HG03097 (cell line): ENCODE measurements at regions not wholly inside any gene's neighbourhood (a gene's known extent, or its start where the extent isn't known, plus 50 kb on each side); places are given as distances from the start of the nearest gene placed in this dataset.

ENCODE experiments used
- ATAC-seq: cut with Tn5 transposase; IDR thresholded peaks from one replicate; pipeline ENCODE4 v1.9.1; 2021; ENCODE audit not compliant: unreplicated experiment, low FRiP score

DNA sequence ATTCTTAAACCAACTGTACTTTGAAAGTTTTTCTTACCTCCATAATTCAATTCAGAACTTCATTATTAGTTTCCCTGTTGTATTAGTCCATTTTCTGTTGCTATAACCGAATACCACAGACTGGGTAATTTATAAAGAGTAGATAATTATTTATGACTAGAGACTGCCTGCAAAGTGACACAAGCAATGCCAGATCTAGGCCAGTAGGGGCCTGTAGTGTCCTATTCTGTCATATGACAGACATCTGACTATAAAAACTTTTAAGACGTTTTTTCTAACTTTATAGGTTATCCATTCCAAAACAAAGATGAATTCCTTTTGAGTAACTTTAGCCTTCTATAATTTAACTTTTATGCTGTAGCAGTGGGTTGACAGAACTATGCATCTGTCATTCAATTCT lies 2783.8 kb downstream of the PCDH9 start:
- no peak for ATAC-seq

DNA sequence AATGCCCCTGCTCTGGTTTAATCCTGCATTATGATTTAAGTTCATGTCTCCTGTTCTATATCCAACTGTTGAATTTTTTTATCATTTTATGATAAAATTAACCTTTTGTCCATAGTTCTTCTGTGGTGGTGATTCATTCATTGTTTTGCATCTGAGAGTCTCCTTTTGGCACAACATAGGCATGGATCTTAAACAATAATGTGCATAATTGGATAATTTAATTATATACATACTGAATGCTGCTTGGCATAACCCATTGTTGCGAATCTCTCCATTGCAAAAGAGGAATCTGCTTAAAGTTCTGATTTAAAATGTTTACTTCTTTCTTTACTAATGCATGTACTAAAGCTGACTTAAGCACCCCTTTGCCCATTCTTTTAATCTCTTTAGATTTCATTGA lies 2788.4 kb downstream of the PCDH9 start:
- ATAC-seq = no peak

DNA sequence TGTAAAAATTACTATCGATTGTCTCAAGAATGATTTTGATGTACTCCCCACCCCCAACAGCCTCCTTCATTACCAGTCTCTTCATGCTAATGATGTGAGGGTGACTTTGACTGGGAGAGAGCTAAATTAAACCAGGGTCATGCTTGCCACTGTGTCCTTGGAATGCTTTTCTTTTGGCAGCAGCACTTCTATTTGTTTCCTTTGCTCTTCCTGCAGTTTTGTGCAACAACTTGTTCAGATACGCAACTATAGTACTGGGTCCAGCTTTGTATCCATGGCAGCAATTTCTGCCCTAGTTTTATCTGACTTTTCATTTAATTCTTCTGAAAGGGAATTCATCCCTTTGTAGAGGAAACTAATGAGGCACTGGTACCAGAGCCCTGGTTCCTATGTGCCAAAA lies 2792.1 kb downstream of the PCDH9 start:
- ATAC-seq = no peak

DNA sequence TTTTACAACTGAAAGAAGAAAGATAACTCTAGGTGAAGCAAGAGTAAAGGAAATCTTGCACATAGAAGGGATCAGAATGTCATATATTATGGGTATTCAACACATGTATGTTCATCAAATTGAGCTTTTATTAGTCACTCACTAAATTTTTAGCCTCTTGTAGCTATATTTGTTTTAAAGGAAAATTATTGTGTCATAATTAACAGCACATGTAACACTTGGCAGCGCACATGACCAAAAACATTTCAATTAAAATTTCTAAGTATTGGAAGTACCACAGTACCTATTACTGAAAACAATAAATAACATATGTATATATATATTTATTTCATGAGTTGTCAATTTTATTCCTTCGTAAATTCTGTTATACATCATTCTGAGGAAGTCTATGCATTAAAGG lies 2800.4 kb downstream of the PCDH9 start:
- ATAC-seq = no peak

DNA sequence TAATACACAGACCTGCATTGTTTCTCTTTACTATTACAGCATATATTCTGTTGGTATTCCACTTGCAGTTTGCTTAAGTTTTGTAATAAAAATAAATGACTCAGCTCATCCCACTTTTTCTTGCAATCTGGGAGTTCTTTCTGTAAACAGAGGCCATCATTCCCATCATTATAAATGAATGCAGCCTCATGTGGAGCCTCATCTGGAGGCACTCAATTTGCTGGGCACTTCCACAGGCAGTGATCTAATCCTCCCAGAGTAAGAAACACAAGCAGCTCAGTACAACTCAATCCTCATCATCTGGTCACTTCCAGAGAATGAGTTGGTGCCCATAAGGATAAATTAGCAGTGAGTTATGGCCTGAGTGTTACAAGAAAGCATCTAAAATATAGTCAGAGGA lies 2801.9 kb downstream of the PCDH9 start:
- ATAC-seq = no peak

DNA sequence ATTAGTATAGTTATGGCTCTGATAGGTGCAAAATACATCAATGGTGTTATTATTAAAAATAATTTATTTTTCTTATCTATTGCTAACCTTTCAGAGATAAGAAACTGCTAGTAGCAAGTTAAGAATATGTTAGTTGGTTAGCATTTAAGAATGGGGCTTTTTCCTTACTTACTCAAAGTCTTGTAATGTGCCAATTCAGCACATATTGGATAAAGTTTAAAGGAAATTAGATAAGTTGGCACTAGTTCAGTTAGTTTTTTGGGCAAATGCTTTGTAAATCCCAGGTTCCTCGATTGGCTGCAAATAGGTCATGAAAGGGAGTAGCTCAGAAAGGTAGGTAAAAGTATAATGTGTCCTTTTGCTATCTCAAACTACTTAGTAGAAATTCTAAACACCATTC lies 2806.7 kb downstream of the PCDH9 start:
- ATAC-seq = no peak

DNA sequence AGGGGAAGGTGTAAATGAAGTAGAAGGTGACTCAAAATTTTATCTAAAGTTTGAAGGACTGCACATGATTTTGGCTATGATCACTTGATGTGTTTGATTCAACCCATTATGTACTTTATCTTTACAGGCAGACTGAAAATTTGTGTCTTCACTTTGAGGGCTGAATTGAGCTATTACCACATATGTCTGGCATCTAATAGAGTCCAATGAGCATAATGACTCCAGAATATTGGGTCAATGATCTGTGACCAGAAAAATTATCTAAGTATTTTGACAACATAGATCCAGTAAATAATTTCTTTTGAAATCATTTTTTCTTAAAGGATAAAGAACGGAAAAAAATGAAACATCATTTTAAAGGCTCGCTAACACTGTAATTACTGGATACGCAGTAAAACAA lies 2810.0 kb downstream of the PCDH9 start:
- no peak for ATAC-seq

DNA sequence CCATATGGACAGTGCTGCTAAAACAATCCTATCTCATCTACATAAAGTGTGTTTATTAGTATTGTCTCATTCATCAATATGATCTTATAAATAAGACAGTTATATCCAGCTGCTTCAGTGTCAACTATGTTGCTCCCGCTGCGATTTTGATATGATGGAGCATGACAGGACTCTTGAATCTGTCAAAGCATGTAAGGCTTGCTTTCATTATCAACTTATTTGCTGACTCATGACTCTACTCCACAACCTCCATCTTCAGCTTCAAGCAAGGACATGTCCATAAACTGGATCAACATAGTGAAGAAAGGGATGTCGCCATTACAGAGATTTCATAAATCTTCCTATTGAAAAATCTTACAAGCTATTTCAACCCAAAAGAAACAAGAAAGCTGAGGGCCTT lies 2812.6 kb downstream of the PCDH9 start:
- ATAC-seq = no peak

DNA sequence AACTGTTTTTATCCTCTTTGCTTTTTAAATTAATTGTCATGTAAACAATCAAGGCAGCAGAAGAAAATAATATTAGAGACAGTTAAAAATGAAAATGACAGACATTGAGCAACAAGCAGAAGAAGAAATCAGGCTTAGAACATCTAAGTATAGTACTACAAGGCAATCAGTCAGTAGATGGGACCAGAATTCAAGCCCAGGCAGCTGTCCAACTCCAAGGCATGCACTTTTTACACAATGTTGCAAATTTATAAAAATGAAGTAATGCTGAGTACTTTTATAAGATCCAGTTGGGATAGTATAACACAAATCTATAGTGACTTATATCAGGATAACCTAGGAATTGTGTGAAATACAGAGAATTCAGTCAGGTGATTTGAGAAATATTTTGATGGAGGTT lies 2815.8 kb downstream of the PCDH9 start:
- ATAC-seq = no peak

DNA sequence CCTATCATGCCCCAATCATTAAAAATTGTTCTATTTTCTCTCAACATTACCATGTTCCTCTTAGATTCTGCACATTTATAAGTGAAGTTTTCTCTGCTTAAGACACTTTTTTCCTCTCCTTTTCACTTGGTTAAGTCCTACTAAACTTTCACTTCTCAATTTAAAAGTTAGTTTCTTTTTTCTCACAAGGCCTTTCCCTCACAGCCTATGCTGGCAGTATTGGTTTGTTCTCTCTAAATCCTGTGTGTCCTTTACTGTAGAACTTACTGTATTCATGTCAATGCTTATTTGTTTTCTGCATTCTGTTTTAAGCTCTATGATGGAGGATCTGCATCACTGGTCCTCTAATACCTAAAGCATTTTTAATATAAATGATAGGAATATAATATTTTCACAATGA lies 2816.6 kb downstream of the PCDH9 start:
- ATAC-seq = no peak

DNA sequence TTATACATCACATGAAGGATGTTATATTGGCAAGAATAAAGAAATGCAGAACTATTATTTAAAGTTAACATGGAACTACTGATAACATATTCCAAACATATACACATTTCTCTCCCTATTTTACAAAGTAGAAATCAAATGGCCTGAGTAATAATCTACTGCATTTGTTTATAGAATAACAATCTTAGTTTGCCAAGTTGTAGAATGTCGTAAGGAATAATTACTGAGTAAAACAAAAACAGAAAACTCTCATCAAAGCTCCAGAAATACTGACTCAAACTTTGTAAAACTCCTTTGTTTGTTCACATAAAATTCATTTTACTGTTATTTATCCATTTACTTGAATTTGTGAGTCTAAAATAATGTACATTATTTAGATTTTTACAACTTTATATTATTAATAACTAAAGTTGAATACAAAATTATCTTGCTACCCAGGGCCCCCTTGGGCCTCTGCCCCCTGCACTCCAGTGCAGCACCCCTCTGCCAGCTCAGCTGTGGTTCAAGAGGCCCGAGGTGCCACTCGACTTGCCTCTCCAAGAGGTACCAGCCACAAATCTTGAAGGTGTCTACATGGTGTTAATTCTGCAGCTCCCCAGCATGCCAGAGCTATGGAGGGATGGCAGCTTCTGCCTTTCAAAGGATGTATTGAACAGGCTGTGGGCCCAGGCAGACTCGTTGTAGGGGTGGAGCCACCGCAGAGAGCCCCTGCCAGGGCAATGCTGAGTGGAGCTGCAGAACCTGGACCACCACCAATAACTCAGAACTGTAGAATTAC lies 2819.7 kb downstream of the PCDH9 start:
- no peak for ATAC-seq

DNA sequence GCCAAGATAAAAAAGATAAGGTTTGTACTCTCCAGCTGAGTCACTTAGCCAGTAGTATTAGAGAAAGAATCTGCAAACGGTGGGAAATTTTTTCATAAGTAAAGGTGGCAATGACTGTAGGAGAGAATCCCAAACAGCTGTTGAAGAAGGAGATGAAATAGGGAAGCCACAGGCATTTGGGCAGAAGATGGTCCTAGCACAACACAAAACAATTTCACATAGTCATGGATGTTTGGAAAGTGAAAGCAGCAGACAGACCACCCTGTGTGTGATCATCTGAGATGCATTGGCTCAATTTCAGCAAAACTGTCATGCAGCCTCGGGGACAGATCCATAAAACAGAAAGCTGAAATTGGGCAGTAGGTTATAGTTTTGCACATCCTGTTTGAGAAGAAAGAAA lies 2832.4 kb downstream of the PCDH9 start:
- no peak for ATAC-seq

DNA sequence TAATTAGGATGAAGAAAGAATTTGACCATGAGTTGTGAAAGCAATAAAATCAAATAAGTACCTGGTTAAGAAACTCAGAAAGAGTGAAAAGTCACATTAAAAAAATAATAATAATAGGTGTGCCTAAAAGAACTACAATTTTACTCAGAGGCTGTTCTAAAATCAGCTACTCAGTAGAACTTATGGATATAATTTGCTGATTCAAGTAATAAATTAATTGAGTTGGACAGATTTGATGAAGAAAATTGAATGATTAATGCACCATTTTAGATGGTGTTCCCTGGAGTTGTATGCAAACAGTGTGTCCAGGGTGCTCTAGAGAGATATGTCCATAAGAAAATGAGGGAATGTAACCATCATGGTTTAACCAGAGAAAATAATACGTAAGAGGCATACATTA lies 2852.5 kb downstream of the PCDH9 start:
- ATAC-seq = no peak

DNA sequence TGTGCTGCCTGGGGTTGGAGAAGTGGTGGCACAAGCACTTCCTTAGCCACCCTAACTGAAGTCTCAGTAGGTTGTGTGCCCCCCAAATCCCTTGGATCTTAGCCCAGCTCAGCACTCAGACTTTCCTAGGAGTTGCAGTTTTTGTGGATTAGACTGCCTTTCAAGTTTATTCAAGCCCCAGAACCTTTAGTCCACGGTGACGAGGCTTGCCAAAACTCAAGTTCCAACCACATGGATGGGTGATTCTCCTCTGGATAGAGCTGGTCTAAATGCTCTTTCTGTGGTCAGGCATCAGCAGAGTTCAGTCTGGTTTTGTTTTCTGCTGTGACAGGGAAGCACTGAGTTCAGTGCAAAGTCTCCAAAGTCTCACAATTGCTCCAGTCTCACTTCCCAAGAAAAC lies 2858.7 kb downstream of the PCDH9 start:
- ATAC-seq = no peak

DNA sequence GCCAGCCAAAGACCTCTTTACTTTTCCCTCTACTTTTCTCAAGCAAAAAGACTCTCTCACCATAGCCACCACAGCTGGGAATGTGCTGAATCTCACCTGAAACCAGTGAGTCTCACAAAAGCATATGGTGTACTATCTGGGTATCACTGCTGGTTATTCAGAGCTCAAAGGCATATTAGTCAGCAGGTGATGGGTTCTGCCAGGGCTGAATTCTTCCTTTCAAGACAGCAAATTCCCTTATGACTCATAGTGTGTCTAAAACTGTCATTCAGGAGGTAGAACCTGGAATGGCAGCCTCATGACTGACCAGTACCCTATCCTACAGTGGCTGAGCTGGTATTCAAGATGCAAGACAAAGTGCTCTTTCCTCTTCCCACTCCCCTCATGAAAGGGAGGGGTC lies 2859.1 kb downstream of the PCDH9 start:
- no peak for ATAC-seq

DNA sequence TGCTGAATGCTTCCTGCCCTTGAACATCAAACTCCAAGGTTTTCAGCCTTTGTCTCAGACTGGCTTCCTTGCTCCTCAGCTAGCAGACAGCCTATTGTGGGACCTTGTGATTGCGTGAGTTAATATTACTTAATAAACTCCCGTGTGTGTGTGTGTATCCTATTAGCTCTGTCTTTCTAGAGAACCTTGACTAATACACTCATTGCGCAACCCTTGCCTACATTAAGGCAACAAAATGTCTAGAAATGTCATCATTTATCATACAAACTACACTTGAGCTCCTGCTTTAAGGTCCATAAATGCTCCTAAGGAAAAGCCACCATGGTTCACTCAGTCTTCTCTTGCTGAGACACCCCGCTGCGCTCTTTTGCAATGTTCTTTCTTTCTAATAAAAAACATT lies 2861.0 kb downstream of the PCDH9 start:
- ATAC-seq = no peak

DNA sequence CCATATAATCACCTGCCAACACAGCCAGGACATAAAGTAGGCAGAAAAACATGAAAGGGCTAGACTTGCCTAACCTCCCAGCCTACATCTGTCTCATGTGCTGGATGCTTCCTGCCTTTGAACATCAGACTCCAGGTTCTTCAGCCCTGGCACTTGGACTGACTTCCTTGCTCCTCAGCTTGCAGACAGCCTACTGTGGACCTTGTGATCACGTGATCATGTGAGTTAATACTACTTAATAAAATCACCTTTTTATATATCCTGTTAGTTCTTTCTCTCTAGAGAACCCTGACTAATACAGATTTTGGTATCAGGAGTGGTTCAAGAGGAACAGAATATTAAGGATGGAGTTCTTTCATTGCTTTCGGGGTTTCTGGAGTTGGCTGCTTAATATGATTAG lies 2867.6 kb downstream of the PCDH9 start:
- no peak for ATAC-seq

DNA sequence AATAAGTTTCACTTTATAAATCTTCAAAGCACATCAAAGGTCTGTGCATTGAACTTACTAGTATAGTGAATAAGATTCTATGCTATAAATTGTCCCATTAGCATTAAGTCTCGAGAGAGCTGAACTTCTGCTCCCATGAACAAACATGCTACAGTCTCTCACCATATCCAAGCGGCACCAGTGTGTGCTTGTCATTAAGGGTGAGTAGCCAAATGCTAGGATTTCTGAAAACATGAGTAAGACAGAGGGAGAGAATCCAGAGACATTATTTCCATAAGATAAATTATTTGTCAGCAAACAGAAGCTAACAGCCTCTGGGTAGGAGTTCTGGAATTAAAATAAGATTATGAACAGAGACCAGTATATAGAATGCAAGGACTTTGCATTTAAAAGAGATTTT lies 2882.5 kb downstream of the PCDH9 start:
- ATAC-seq = no peak

DNA sequence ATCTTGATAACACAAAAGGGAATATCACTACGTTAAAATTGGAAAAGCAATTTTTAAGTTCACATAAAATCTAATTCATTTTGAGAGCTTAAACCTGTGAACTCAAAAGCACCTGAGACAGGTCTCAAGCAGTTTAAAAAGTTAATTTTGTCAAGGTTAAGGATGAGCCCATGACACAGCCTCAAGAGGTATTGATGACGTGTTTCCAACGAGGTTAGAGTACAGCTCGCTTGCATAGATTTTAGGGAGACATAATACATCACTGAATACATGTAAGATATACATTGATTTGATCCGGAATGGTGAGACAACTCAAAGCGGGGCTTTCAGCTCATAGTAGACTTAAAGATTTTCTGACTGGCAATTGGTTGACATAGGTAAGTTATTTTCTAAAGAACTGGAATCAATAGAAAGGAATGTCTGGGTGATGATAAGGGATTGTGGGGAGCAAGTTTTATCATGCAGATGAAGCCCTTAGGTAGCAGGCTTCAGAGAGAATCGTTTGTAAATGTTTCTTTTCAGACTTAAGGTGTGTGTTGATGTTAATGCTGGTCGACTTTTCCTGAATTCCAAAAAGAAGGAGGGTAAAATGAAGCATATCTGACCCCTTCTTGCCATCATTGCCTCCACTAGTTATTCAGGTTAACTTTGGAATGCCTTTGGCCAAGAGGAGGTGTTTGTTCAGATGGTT lies 2890.6 kb downstream of the PCDH9 start:
- no peak for ATAC-seq

DNA sequence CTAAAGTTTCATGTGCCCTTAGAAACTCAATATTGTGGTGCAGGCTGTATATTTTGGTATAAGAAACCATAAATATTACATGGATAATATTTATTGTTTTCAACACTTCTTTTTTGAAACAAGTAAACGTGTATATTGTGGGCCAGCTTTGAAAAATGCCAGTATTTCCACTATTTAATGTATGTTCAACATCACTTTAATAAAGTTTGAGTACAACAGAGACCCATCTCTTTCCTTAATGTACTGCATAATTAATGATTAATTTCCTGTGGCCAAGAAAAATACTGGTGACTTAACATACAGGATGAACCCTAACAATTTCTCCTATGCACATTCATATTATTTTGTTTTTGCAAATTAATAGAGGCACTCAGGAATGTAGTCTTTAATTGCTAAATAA lies 2891.5 kb downstream of the PCDH9 start:
- no peak for ATAC-seq

DNA sequence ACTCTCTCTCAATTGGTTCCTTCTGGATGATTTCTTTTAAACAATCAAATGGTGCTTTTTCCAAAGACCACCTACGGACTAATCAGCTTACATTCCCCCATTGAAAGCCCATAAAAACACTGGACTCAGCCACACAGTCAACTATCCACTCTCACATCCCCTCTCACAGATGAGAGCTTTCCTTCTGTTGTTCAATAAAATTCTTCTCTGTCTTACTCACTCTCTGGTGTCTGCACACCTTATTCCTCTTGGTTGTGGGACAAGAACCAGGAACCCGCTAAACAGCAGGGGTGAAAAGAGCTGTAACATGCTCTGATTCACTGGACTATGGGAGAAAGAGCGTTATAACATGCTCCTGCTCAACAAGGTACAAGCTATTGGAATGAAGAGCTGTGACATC lies 2896.2 kb downstream of the PCDH9 start:
- no peak for ATAC-seq

DNA sequence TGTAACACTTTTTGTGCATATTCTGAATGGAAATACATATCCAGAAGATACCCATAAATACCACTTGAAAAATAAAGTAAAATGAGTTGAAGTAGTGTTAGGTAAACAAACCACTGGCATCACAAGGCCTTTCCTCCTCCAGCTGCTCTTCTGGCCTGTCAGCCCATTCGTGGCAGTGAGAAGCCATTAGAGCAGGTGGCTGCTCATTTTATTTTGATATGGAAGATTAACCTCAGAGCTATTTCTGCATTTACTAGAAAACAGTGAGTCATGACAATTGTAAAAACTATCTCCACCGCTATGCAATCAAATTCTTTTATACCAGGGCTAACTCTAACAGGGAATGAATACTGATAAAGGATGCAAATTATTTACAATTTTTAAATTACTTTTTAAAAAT lies 2898.1 kb downstream of the PCDH9 start:
- ATAC-seq = no peak
